ENCODE measurements at regions not wholly inside any gene's neighbourhood (a gene's known extent, or its start where the extent isn't known, plus 50 kb on each side); places are given as distances from the start of the nearest gene placed in this dataset.

- TF ChIP-seq CTCF (optimal IDR thresholded peaks at IDR 0.05 in 1 of 3, IDR thresholded peaks at IDR 0.05 in 1 of 3, conservative IDR thresholded peaks at IDR 0.05 in 1 of 3; ENCODE audit: extremely low read depth in 1 of 3, insufficient read depth in 2 of 3, low read length in 3 of 3) (no peak), EZH2 (IDR thresholded peaks at IDR 0.05; ENCODE audit: low read length) (no peak)
Observed at GRCh38 chr5:96530901-96531300, 97.9 kb upstream of the PCSK1 start.

Measured in keratinocyte (primary cell).